ENCODE measurements at regions not wholly inside any gene's neighbourhood (a gene's known extent, or its start where the extent isn't known, plus 50 kb on each side); places are given as distances from the start of the nearest gene placed in this dataset.

GRCh38 chr13:106322628-106323027 lies 212.8 kb downstream of the EFNB2 start (continued):
- TF ChIP-seq, protein P1, sequence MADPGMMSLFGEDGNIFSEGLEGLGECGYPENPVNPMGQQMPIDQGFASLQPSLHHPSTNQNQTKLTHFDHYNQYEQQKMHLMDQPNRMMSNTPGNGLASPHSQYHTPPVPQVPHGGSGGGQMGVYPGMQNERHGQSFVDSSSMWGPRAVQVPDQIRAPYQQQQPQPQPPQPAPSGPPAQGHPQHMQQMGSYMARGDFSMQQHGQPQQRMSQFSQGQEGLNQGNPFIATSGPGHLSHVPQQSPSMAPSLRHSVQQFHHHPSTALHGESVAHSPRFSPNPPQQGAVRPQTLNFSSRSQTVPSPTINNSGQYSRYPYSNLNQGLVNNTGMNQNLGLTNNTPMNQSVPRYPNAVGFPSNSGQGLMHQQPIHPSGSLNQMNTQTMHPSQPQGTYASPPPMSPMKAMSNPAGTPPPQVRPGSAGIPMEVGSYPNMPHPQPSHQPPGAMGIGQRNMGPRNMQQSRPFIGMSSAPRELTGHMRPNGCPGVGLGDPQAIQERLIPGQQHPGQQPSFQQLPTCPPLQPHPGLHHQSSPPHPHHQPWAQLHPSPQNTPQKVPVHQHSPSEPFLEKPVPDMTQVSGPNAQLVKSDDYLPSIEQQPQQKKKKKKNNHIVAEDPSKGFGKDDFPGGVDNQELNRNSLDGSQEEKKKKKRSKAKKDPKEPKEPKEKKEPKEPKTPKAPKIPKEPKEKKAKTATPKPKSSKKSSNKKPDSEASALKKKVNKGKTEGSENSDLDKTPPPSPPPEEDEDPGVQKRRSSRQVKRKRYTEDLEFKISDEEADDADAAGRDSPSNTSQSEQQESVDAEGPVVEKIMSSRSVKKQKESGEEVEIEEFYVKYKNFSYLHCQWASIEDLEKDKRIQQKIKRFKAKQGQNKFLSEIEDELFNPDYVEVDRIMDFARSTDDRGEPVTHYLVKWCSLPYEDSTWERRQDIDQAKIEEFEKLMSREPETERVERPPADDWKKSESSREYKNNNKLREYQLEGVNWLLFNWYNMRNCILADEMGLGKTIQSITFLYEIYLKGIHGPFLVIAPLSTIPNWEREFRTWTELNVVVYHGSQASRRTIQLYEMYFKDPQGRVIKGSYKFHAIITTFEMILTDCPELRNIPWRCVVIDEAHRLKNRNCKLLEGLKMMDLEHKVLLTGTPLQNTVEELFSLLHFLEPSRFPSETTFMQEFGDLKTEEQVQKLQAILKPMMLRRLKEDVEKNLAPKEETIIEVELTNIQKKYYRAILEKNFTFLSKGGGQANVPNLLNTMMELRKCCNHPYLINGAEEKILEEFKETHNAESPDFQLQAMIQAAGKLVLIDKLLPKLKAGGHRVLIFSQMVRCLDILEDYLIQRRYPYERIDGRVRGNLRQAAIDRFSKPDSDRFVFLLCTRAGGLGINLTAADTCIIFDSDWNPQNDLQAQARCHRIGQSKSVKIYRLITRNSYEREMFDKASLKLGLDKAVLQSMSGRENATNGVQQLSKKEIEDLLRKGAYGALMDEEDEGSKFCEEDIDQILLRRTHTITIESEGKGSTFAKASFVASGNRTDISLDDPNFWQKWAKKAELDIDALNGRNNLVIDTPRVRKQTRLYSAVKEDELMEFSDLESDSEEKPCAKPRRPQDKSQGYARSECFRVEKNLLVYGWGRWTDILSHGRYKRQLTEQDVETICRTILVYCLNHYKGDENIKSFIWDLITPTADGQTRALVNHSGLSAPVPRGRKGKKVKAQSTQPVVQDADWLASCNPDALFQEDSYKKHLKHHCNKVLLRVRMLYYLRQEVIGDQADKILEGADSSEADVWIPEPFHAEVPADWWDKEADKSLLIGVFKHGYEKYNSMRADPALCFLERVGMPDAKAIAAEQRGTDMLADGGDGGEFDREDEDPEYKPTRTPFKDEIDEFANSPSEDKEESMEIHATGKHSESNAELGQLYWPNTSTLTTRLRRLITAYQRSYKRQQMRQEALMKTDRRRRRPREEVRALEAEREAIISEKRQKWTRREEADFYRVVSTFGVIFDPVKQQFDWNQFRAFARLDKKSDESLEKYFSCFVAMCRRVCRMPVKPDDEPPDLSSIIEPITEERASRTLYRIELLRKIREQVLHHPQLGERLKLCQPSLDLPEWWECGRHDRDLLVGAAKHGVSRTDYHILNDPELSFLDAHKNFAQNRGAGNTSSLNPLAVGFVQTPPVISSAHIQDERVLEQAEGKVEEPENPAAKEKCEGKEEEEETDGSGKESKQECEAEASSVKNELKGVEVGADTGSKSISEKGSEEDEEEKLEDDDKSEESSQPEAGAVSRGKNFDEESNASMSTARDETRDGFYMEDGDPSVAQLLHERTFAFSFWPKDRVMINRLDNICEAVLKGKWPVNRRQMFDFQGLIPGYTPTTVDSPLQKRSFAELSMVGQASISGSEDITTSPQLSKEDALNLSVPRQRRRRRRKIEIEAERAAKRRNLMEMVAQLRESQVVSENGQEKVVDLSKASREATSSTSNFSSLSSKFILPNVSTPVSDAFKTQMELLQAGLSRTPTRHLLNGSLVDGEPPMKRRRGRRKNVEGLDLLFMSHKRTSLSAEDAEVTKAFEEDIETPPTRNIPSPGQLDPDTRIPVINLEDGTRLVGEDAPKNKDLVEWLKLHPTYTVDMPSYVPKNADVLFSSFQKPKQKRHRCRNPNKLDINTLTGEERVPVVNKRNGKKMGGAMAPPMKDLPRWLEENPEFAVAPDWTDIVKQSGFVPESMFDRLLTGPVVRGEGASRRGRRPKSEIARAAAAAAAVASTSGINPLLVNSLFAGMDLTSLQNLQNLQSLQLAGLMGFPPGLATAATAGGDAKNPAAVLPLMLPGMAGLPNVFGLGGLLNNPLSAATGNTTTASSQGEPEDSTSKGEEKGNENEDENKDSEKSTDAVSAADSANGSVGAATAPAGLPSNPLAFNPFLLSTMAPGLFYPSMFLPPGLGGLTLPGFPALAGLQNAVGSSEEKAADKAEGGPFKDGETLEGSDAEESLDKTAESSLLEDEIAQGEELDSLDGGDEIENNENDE (IDR thresholded peaks at IDR 0.05; ENCODE audit: insufficient replicate concordance, low read length) = no peak
- no peak for TF ChIP-seq POLR2A (IDR thresholded peaks at IDR 0.05; ENCODE audit: control extremely low read depth in 1 of 2, low read depth in 2 of 2, low read length in 2 of 2)
- no peak for TF ChIP-seq SP1 (IDR thresholded peaks at IDR 0.05; ENCODE audit: low read depth, low read length)
- TF ChIP-seq SUZ12 (IDR thresholded peaks at IDR 0.05; ENCODE audit: low read length) = no peak
- TF ChIP-seq RXRA (IDR thresholded peaks at IDR 0.05; ENCODE audit: insufficient read depth, low read depth, low read length) = no peak
- TF ChIP-seq EZH2 (IDR thresholded peaks at IDR 0.05; ENCODE audit: low read depth, low read length, severe bottlenecking) = no peak
- TF ChIP-seq, protein P2, sequence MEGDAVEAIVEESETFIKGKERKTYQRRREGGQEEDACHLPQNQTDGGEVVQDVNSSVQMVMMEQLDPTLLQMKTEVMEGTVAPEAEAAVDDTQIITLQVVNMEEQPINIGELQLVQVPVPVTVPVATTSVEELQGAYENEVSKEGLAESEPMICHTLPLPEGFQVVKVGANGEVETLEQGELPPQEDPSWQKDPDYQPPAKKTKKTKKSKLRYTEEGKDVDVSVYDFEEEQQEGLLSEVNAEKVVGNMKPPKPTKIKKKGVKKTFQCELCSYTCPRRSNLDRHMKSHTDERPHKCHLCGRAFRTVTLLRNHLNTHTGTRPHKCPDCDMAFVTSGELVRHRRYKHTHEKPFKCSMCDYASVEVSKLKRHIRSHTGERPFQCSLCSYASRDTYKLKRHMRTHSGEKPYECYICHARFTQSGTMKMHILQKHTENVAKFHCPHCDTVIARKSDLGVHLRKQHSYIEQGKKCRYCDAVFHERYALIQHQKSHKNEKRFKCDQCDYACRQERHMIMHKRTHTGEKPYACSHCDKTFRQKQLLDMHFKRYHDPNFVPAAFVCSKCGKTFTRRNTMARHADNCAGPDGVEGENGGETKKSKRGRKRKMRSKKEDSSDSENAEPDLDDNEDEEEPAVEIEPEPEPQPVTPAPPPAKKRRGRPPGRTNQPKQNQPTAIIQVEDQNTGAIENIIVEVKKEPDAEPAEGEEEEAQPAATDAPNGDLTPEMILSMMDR (IDR thresholded peaks at IDR 0.05; ENCODE audit: control extremely low read depth in 1 of 3, insufficient read depth in 1 of 3, low read depth in 1 of 3, low read length in 3 of 3) = no peak
- TF ChIP-seq, protein P3, sequence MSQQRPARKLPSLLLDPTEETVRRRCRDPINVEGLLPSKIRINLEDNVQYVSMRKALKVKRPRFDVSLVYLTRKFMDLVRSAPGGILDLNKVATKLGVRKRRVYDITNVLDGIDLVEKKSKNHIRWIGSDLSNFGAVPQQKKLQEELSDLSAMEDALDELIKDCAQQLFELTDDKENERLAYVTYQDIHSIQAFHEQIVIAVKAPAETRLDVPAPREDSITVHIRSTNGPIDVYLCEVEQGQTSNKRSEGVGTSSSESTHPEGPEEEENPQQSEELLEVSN (IDR thresholded peaks at IDR 0.05) = no peak
- no peak for TF ChIP-seq CBX5 (IDR thresholded peaks at IDR 0.05; ENCODE audit: low read depth, low read length)
